BE2C (cell line): ENCODE measurements at regions not wholly inside any gene's neighbourhood (a gene's known extent, or its start where the extent isn't known, plus 50 kb on each side); places are given as distances from the start of the nearest gene placed in this dataset.

ENCODE experiments used
- DNase-seq: peaks from one replicate; pipeline ENCODE4 v3.0.0-alpha.2; 2020
- H3K27me3 ChIP-seq: fragments of 250-450 bp; sonication (Bioruptor Pico); 2 replicates; pipeline ENCODE4 v1.5.1; 2020; ENCODE audit warnings: mild to moderate bottlenecking
- H3K36me3 ChIP-seq: fragments of 250-450 bp; sonication (Bioruptor Pico); 2 replicates; pipeline ENCODE4 v1.5.1; 2020; ENCODE audit warnings: mild to moderate bottlenecking
- H3K4me1 ChIP-seq: fragments of 250-450 bp; sonication (Bioruptor Pico); 2 replicates; pipeline ENCODE4 v1.5.1; 2020
- H3K4me3 ChIP-seq: 2 replicates; pipeline ENCODE4 v1.5.1; 2011; ENCODE audit warnings: low read depth, low read length
- H3K9me3 ChIP-seq: fragments of 250-450 bp; sonication (Bioruptor Pico); 2 replicates; pipeline ENCODE4 v1.5.1; 2020
- TF ChIP-seq, protein P1 (sequence below): IDR thresholded peaks from 2 replicates; pipeline ENCODE4 v1.5.1; 2012; ENCODE audit warnings: mild to moderate bottlenecking, low read depth, low read length

DNA sequence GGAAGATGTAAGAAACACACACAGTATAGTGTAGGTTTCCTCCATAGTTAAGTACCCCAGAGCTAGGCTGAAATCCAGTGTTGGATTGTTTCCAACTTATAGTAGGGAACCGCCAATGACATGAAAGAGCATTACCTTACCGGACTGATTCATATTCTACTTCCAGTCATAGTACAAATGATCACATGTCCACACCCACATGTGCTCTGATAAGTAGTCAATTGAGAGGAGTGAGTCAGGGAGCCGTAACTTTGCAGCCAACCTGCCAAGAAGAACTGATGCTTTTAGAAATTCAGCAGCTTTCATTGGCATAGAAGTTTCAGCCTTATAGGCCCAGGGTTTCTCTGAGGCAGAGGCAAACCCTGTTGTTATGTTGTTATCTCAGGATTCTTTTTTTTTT is 240.6 kb downstream of the ETS1 start:
- DNase-seq, result no peak
- Histone ChIP-seq H3K9me3 (no peaks in the 10 kb centered on the region), H3K36me3 (no peaks in the 10 kb centered on the region), H3K27me3 (no peaks in the 10 kb centered on the region), H3K4me1 (no peaks in the 10 kb centered on the region), H3K4me3 (no peak overlapping the region)
- TF ChIP-seq, protein P1, sequence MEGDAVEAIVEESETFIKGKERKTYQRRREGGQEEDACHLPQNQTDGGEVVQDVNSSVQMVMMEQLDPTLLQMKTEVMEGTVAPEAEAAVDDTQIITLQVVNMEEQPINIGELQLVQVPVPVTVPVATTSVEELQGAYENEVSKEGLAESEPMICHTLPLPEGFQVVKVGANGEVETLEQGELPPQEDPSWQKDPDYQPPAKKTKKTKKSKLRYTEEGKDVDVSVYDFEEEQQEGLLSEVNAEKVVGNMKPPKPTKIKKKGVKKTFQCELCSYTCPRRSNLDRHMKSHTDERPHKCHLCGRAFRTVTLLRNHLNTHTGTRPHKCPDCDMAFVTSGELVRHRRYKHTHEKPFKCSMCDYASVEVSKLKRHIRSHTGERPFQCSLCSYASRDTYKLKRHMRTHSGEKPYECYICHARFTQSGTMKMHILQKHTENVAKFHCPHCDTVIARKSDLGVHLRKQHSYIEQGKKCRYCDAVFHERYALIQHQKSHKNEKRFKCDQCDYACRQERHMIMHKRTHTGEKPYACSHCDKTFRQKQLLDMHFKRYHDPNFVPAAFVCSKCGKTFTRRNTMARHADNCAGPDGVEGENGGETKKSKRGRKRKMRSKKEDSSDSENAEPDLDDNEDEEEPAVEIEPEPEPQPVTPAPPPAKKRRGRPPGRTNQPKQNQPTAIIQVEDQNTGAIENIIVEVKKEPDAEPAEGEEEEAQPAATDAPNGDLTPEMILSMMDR, result no peak

DNA sequence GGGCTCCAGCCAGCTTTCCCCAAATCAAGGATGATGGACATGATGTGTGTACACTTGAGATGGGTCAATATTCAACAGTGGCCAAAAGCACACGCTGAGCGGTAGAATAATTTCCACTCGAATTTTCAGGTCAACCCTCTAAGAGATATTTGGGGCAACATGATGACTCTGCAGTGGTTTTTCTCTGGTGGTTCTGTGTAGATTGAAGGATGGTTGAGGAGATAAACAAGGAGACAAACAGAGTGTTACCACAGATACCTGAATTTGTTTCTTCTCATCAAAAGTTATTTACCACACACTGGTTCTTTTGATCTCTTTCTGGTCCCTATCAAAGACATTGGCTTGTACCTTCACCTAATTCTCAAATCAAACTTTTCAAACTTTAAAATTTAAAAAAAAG is 242.0 kb downstream of the ETS1 start:
- Histone ChIP-seq H3K27me3 (no peaks in the 10 kb centered on the region), H3K9me3 (no peaks in the 10 kb centered on the region), H3K36me3 (no peaks in the 10 kb centered on the region), H3K4me1 (no peaks in the 10 kb centered on the region), H3K4me3 (no peak overlapping the region)
- DNase-seq, result no peak
- TF ChIP-seq, protein P1, result no peak

DNA sequence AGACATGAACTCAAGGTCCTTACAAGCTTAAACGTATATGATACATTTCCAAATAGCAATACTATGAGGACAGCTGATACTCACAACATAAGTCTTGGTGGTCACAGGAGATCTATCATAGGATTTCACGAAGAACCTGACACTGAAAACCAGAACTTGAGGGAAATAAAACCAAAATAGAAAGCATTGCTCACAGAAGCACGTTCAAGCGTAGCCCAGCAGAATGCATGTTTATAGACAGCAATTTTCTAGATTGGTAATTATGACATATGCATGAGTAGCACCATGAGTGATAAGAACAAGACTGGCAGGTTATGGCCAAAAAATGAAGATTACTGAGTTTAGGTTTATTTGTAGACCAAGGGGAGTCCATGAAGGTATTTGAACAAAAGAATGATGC is 243.5 kb downstream of the ETS1 start:
- Histone ChIP-seq H3K4me1 (no peaks in the 10 kb centered on the region), H3K36me3 (no peaks in the 10 kb centered on the region), H3K9me3 (no peaks in the 10 kb centered on the region), H3K4me3 (no peak overlapping the region), H3K27me3 (no peaks in the 10 kb centered on the region)
- no peak for DNase-seq
- TF ChIP-seq, protein P1, result no peak

DNA sequence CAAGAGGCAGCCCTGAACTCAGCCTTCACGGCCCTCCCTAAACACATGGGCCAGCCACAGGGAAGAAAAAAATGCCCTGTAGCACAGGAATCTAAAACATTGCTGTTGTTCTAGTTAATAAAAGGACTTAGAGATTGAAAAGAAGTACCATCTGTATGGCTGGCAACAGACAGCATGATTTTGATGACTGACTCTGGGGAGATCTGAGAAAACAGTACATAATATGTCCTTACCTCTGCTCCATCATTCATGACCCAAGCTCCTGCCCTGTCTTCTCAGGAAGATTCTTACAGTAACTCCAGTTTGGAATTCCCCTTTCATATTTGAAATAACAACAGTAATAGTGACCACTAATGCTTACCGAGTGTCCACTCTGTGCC is 244.2 kb downstream of the ETS1 start:
- TF ChIP-seq, protein P1, result no peak
- no peak for DNase-seq

DNA sequence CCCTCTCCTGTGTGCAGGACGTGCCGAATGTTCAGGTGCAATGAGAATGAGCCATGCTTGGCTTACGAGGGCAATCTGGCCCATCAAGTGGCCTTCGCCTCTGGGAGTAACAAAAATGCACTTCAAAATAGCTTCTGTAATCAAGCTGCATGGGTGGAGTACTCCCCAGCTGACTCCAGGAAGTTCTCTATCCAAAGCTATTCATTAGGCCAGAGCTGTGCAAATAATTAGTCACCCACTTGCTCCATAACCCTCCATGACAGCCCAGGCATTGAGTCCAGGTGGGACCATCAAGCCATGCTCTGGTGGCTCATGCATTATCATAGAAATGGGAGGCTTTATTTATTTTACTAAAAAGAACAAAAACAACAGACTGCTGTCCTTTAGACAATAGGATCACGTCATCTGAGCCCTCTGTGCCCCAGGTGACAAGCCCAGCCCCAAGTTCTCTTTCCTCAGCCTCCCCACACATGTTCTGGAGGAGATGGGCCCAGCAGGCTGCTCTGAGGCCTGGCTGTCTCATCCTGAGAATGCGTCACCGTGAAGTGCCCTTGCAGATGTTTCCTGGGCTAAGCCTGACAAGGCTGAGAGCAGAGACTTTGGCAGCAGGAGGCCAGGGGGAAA is 244.7 kb downstream of the ETS1 start:
- Histone ChIP-seq H3K27me3 (no peaks in the 10 kb centered on the region), H3K36me3 (no peaks in the 10 kb centered on the region), H3K4me1 (no peaks in the 10 kb centered on the region), H3K4me3 (no peak overlapping the region), H3K9me3 (no peaks in the 10 kb centered on the region)
- TF ChIP-seq, protein P1, result no peak
- DNase-seq, result no peak

More for the DNA sequence above, 244.2 kb downstream of the ETS1 start:
- Histone ChIP-seq H3K36me3 (no peaks in the 10 kb centered on the region), H3K27me3 (no peaks in the 10 kb centered on the region), H3K9me3 (no peaks in the 10 kb centered on the region), H3K4me1 (no peaks in the 10 kb centered on the region), H3K4me3 (no peak overlapping the region)

DNA sequence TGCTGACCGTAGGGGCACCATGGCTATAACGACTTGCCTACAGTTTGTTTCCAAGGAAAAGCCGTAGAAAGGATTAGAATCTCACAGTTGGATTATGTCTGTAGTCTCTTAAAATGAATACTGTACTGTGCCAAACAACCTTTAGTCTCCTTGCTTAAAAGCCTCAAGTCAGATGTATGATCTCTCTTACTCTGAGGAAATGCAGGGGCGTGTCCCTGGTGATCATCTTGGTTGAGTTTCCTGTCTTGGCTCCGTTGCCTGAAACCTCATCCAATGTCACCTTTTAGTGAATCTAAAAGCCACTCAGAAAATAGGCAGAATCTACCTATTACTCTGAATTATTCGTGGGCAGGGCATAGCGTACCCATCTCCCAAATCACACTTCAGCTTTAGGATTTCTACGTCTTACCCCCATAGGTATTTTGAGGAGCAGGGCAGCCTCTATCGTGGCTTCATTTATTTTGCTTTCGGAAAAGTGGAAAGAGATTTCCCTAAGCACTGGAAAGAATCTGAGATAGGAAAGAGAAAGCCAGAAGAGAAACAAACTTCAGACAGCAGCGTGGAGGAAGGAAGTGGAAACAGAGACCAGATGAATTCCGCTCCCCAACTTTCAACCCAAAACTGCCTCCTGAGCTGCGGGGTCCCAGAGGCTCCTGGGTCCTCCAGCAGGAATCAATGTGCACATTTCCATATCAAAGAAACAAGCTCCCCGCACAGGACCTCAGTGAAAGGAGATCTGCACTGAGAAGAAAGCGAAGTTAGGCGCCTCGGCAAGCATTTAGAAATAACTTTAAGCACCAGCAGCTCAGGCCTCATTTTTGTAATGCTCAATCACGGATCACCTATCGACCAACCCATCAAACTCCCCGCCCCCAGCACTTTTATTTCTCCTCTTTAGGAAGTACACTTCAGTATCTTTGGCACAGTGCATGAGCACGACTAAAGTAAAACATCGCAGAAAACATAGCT is 245.8 kb downstream of the ETS1 start:
- TF ChIP-seq, protein P1, result no peak

More for the DNA sequence above, 245.8 kb downstream of the ETS1 start:
- no peaks in the 10 kb centered on the region for H3K27me3 ChIP-seq
- H3K4me1 ChIP-seq, result peaks cover 1% of the 10 kb centered on the region; the same call in 1 of the 2 replicates
- H3K4me3 ChIP-seq, result no peak overlapping the region
- DNase-seq, result no peak
- no peaks in the 10 kb centered on the region for H3K36me3 ChIP-seq
- no peaks in the 10 kb centered on the region for H3K9me3 ChIP-seq
